ENCODE measurements at regions not wholly inside any gene's neighbourhood (a gene's known extent, or its start where the extent isn't known, plus 50 kb on each side); places are given as distances from the start of the nearest gene placed in this dataset.

DNA sequence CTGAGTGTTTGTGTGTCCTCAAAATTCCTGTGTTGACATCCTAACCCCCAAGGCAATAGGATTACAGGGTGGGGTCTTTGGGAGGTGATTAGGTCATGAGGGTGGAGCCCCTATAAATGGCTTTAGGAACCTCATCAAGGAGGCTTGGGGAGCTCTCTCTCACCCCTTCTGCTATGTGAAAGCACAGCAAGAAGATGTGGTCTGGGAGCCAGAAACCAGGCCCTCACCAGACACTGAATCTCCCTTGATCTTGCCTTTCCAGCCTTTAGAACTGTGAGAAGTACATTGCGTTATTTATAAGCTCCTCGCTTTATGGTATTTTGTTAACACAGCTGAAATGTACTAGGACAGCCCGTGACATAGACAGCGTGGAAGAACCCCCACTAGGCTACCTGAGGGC lies 712.0 kb upstream of the SGCG start:
- TF ChIP-seq, protein P1, sequence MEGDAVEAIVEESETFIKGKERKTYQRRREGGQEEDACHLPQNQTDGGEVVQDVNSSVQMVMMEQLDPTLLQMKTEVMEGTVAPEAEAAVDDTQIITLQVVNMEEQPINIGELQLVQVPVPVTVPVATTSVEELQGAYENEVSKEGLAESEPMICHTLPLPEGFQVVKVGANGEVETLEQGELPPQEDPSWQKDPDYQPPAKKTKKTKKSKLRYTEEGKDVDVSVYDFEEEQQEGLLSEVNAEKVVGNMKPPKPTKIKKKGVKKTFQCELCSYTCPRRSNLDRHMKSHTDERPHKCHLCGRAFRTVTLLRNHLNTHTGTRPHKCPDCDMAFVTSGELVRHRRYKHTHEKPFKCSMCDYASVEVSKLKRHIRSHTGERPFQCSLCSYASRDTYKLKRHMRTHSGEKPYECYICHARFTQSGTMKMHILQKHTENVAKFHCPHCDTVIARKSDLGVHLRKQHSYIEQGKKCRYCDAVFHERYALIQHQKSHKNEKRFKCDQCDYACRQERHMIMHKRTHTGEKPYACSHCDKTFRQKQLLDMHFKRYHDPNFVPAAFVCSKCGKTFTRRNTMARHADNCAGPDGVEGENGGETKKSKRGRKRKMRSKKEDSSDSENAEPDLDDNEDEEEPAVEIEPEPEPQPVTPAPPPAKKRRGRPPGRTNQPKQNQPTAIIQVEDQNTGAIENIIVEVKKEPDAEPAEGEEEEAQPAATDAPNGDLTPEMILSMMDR (IDR thresholded peaks at IDR 0.05; ENCODE audit: low read length), result no peak
- TF ChIP-seq EZH2 (IDR thresholded peaks at IDR 0.05; ENCODE audit: borderline replicate concordance, low read length), result no peak
- Histone ChIP-seq H3F3A (ENCODE audit: insufficient read depth, low read length) (no peaks in the 10 kb centered on the region), H3K4me3 (ENCODE audit: low read depth, low read length, poor library complexity, severe bottlenecking) (no peak overlapping the region), H2AFZ (ENCODE audit: low read length) (no peak overlapping the region), H3K9ac (ENCODE audit: low read length) (no peak overlapping the region), H3K4me2 (ENCODE audit: low read length) (no peak overlapping the region), H3K79me2 (ENCODE audit: insufficient read depth, low read length) (no peaks in the 10 kb centered on the region), H3K27me3 (ENCODE audit: insufficient read depth, low read length) (no peaks in the 10 kb centered on the region), H3K27ac (ENCODE audit: low read depth, low read length, poor library complexity, severe bottlenecking) (no peak overlapping the region), H3K9me2 (ENCODE audit: low read depth, low read length) (no peaks in the 10 kb centered on the region), H3K36me3 (ENCODE audit: insufficient read depth, low read length) (no peaks in the 10 kb centered on the region), H3K4me1 (ENCODE audit: insufficient read depth, low read length, severe bottlenecking) (no peaks in the 10 kb centered on the region), H3K9me3 (ENCODE audit: low read length) (no peaks in the 10 kb centered on the region), H4K20me1 (ENCODE audit: insufficient read depth, low read length) (no peaks in the 10 kb centered on the region)

GRCh38 chr13:22469452-22469851 lies 711.3 kb upstream of the SGCG start:
- H3K9me2 ChIP-seq (ENCODE audit: low read depth, low read length), result no peaks in the 10 kb centered on the region
- H3K4me3 ChIP-seq (ENCODE audit: low read depth, low read length, poor library complexity, severe bottlenecking), result no peak overlapping the region
- no peaks in the 10 kb centered on the region for H3K4me1 ChIP-seq (ENCODE audit: insufficient read depth, low read length, severe bottlenecking)
- no peaks in the 10 kb centered on the region for H3K36me3 ChIP-seq (ENCODE audit: insufficient read depth, low read length)
- H3K27me3 ChIP-seq (ENCODE audit: insufficient read depth, low read length), result no peaks in the 10 kb centered on the region
- H3K27ac ChIP-seq (ENCODE audit: low read depth, low read length, poor library complexity, severe bottlenecking), result no peak overlapping the region
- H2AFZ ChIP-seq (ENCODE audit: low read length), result no peak overlapping the region
- H3K79me2 ChIP-seq (ENCODE audit: insufficient read depth, low read length), result no peaks in the 10 kb centered on the region
- TF ChIP-seq, protein P1 (IDR thresholded peaks at IDR 0.05; ENCODE audit: low read length), result no peak
- no peak for TF ChIP-seq EZH2 (IDR thresholded peaks at IDR 0.05; ENCODE audit: borderline replicate concordance, low read length)
- H4K20me1 ChIP-seq (ENCODE audit: insufficient read depth, low read length), result no peaks in the 10 kb centered on the region
- H3K4me2 ChIP-seq (ENCODE audit: low read length), result no peak overlapping the region
- no peaks in the 10 kb centered on the region for H3F3A ChIP-seq (ENCODE audit: insufficient read depth, low read length)
- no peak overlapping the region for H3K9ac ChIP-seq (ENCODE audit: low read length)
- H3K9me3 ChIP-seq (ENCODE audit: low read length), result no peaks in the 10 kb centered on the region

GRCh38 chr13:22470075-22470474 lies 710.7 kb upstream of the SGCG start:
- no peaks in the 10 kb centered on the region for H3K4me1 ChIP-seq (ENCODE audit: insufficient read depth, low read length, severe bottlenecking)
- no peak overlapping the region for H2AFZ ChIP-seq (ENCODE audit: low read length)
- no peaks in the 10 kb centered on the region for H3K9me3 ChIP-seq (ENCODE audit: low read length)
- H3K9me2 ChIP-seq (ENCODE audit: low read depth, low read length), result no peaks in the 10 kb centered on the region
- H3F3A ChIP-seq (ENCODE audit: insufficient read depth, low read length), result no peaks in the 10 kb centered on the region
- no peak overlapping the region for H3K9ac ChIP-seq (ENCODE audit: low read length)
- no peaks in the 10 kb centered on the region for H3K27me3 ChIP-seq (ENCODE audit: insufficient read depth, low read length)
- no peaks in the 10 kb centered on the region for H3K36me3 ChIP-seq (ENCODE audit: insufficient read depth, low read length)
- no peak overlapping the region for H3K4me3 ChIP-seq (ENCODE audit: low read depth, low read length, poor library complexity, severe bottlenecking)
- TF ChIP-seq, protein P1 (IDR thresholded peaks at IDR 0.05; ENCODE audit: low read length), result no peak
- TF ChIP-seq EZH2 (IDR thresholded peaks at IDR 0.05; ENCODE audit: borderline replicate concordance, low read length), result no peak
- H3K4me2 ChIP-seq (ENCODE audit: low read length), result no peak overlapping the region
- no peaks in the 10 kb centered on the region for H4K20me1 ChIP-seq (ENCODE audit: insufficient read depth, low read length)
- H3K27ac ChIP-seq (ENCODE audit: low read depth, low read length, poor library complexity, severe bottlenecking), result no peak overlapping the region
- H3K79me2 ChIP-seq (ENCODE audit: insufficient read depth, low read length), result no peaks in the 10 kb centered on the region
